ENCODE measurements at regions not wholly inside any gene's neighbourhood (a gene's known extent, or its start where the extent isn't known, plus 50 kb on each side); places are given as distances from the start of the nearest gene placed in this dataset.

DNA sequence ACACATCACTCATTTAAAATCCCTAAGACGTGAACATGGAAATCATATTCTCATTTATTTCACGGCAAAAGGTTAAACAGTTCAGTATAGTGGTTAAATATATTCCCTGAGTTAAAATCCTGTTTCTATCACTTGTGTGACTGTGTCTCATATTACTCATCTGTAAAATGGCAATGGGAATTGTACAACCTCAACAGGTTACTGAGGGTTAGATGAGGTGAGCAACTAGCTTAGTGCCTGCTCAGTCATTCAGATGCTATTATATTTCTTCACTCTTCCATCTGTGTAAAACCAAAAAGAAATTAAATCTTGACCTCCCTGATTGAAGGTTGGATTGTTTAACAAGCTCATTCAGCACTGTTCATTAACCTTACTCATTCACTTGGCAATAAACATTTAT lies 212.4 kb upstream of the STK17B start:
- FAIRE-seq (no peak), DNase-seq (peak in 1 of 5 donors; percentile 2)
- Histone ChIP-seq H3K27me3 (ENCODE audit: control insufficient read depth, insufficient read depth, low read length) (no peaks in the 10 kb centered on the region), H3K36me3 (ENCODE audit: control insufficient read depth in 2 of 3, insufficient read depth in 3 of 3, low read length in 3 of 3) (no peaks in the 10 kb centered on the region), H3K4me3 (ENCODE audit: low read length in 3 of 3) (no peak overlapping the region), H3K9ac (ENCODE audit: low read length in 3 of 3) (no peak overlapping the region), H3K9me3 (ENCODE audit: control insufficient read depth in 2 of 3, insufficient read depth in 1 of 3, low read length in 3 of 3) (no peaks in the 10 kb centered on the region), H3K4me1 (ENCODE audit: control insufficient read depth in 2 of 3, insufficient read depth in 2 of 3, low read depth in 1 of 3, low read length in 3 of 3) (no peaks in the 10 kb centered on the region), H3K27ac (ENCODE audit: low read depth in 2 of 2, low read length in 2 of 2) (no peak overlapping the region)
- no peak for TF ChIP-seq CTCF (IDR thresholded peaks at IDR 0.05; ENCODE audit: borderline replicate concordance, extremely low read depth, insufficient read depth)
- intact Hi-C loops (cut with DNase I) = no loop called here

DNA sequence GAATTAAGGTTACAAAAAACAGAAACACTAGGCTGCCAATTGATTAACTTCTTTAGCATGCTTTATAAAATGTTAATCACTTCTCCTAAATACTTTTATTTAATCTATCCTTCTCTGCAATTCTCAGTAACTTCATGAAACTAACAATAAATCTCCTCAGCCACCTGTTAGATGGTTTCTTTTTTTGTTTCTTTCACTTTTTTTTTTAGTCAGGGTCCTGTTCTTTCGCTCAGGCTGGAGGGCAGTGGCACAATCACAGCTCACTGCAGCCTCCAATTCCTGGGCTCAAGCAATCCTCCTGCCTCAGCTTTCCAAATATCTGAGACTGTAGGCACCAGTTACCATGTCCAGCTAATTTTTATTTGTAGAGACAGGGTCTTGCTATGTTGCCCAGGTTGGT lies 213.4 kb upstream of the STK17B start:
- TF ChIP-seq CTCF (IDR thresholded peaks at IDR 0.05; ENCODE audit: borderline replicate concordance, extremely low read depth, insufficient read depth) = no peak
- intact Hi-C loops (cut with DNase I) = no loop called here
- Histone ChIP-seq H3K4me3 (ENCODE audit: low read length in 3 of 3) (no peak overlapping the region), H3K27ac (ENCODE audit: low read depth in 2 of 2, low read length in 2 of 2) (no peak overlapping the region), H3K27me3 (ENCODE audit: control insufficient read depth, insufficient read depth, low read length) (no peaks in the 10 kb centered on the region), H3K4me1 (ENCODE audit: control insufficient read depth in 2 of 3, insufficient read depth in 2 of 3, low read depth in 1 of 3, low read length in 3 of 3) (no peaks in the 10 kb centered on the region), H3K9me3 (ENCODE audit: control insufficient read depth in 2 of 3, insufficient read depth in 1 of 3, low read length in 3 of 3) (no peaks in the 10 kb centered on the region), H3K36me3 (ENCODE audit: control insufficient read depth in 2 of 3, insufficient read depth in 3 of 3, low read length in 3 of 3) (no peaks in the 10 kb centered on the region), H3K9ac (ENCODE audit: low read length in 3 of 3) (no peak overlapping the region)
- FAIRE-seq = no peak
- DNase-seq = no peak

DNA sequence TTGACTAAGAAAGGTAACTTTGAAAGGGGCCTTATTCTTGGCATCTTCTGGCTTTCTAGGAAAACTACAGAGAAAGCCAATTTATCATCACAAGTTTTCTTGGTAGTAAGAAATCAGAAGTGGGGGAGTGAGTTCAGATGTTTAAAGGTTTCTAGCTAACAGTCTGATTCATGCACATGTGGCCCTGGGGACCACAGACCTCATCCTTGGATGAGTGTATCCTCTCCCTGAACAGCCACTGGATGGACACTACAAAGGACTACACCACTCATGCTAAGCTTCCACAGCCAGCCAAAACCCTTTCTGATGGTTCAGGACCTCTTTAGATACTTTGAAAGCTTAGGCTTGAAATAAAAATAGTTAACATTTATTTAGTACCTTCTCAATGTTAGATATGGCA lies 218.3 kb upstream of the STK17B start:
- intact Hi-C loops (cut with DNase I) = no loop called here
- FAIRE-seq = no peak
- Histone ChIP-seq H3K36me3 (ENCODE audit: control insufficient read depth in 2 of 3, insufficient read depth in 3 of 3, low read length in 3 of 3) (no peaks in the 10 kb centered on the region), H3K27ac (ENCODE audit: low read depth in 2 of 2, low read length in 2 of 2) (no peak overlapping the region), H3K27me3 (ENCODE audit: control insufficient read depth, insufficient read depth, low read length) (no peaks in the 10 kb centered on the region), H3K4me3 (ENCODE audit: low read length in 3 of 3) (no peak overlapping the region), H3K9me3 (ENCODE audit: control insufficient read depth in 2 of 3, insufficient read depth in 1 of 3, low read length in 3 of 3) (no peaks in the 10 kb centered on the region), H3K9ac (ENCODE audit: low read length in 3 of 3) (no peak overlapping the region), H3K4me1 (ENCODE audit: control insufficient read depth in 2 of 3, insufficient read depth in 2 of 3, low read depth in 1 of 3, low read length in 3 of 3) (peaks cover 0 to 2% (median 0%) of the 10 kb centered on the region in 3 donors)
- no peak for DNase-seq
- TF ChIP-seq CTCF (IDR thresholded peaks at IDR 0.05; ENCODE audit: borderline replicate concordance, extremely low read depth, insufficient read depth) = no peak
